Naive B cell (primary cell): ENCODE measurements at regions not wholly inside any gene's neighbourhood (a gene's known extent, or its start where the extent isn't known, plus 50 kb on each side); places are given as distances from the start of the nearest gene placed in this dataset.

Source experiments
- ATAC-seq, 2 donors: fragments of 150-1000 bp; cut with Tn5 transposase; 2 replicates each; pipeline ENCODE4 v1.10.0; 2021; ENCODE audit warnings: low read depth in 2 of 2, mild to moderate bottlenecking in 2 of 2, moderate library complexity in 2 of 2
- DNase-seq: peaks from one replicate; pipeline ENCODE4 v3.0.0; 2022
- H3K27ac Mint-ChIP-seq, 6 donors: one replicate each; pipeline ENCODE4 v1.8.0; 2020 to 2022; ENCODE audit warnings: mild to moderate bottlenecking in 6 of 6, mixed read lengths in 6 of 6, moderate library complexity in 5 of 6, inconsistent platforms in 2 of 6
- H3K27me3 Mint-ChIP-seq, 3 donors: one replicate each; pipeline ENCODE4 v1.8.0; 2021 to 2022; ENCODE audit warnings: mixed read lengths in 3 of 3, mild to moderate bottlenecking in 1 of 3
- H3K36me3 Mint-ChIP-seq, 2 donors: one replicate each; pipeline ENCODE4 v1.8.0; 2020 to 2022; ENCODE audit warnings: mixed read lengths in 2 of 2, inconsistent platforms in 1 of 2, mild to moderate bottlenecking in 1 of 2
- H3K4me1 Mint-ChIP-seq, 3 donors: one replicate each; pipeline ENCODE4 v1.8.0; 2020 to 2022; ENCODE audit warnings: mixed read lengths in 3 of 3, inconsistent platforms in 1 of 3, mild to moderate bottlenecking in 1 of 3, moderate library complexity in 1 of 3
- H3K4me3 Mint-ChIP-seq, 8 donors: one replicate each; pipeline ENCODE4 v1.8.0; 2020 to 2022; ENCODE audit warnings: mild to moderate bottlenecking in 8 of 8, mixed read lengths in 8 of 8, moderate library complexity in 8 of 8, inconsistent platforms in 2 of 8
- H3K9me3 Mint-ChIP-seq, 7 donors: one replicate each; pipeline ENCODE4 v1.8.0; 2020 to 2022; ENCODE audit warnings: mixed read lengths in 7 of 7, mild to moderate bottlenecking in 5 of 7, inconsistent platforms in 2 of 7, moderate library complexity in 1 of 7

- H3K27ac Mint-ChIP-seq = no peak overlapping the region
- DNase-seq = no peak
- ATAC-seq = no peak
Measured at GRCh38 chr1:83516369-83516768, 482.6 kb downstream of the TTLL7 start.

GRCh38 chr1:83515578-83516154 is 483.3 kb downstream of the TTLL7 start:
- H3K36me3 Mint-ChIP-seq = no peaks in the 10 kb centered on the region
- H3K4me3 Mint-ChIP-seq = no peak overlapping the region
- no peak overlapping the region for H3K27ac Mint-ChIP-seq

More at GRCh38 chr1:83516369-83516768, 482.6 kb downstream of the TTLL7 start:
- H3K4me3 Mint-ChIP-seq = no peak overlapping the region
- H3K36me3 Mint-ChIP-seq = no peaks in the 10 kb centered on the region
- no peaks in the 10 kb centered on the region for H3K4me1 Mint-ChIP-seq
- H3K9me3 Mint-ChIP-seq = peaks cover 0 to 5% (median 0%) of the 10 kb centered on the region in 7 donors
- H3K27me3 Mint-ChIP-seq = no peaks in the 10 kb centered on the region

GRCh38 chr1:83512373-83513193 is 486.3 kb downstream of the TTLL7 start:
- Mint-ChIP-seq H3K27me3 (no peaks in the 10 kb centered on the region), H3K4me1 (peaks cover 0 to 16% (median 0%) of the 10 kb centered on the region in 3 donors), H3K9me3 (peaks cover 0 to 5% (median 0%) of the 10 kb centered on the region in 7 donors), H3K4me3 (no peak overlapping the region), H3K36me3 (no peaks in the 10 kb centered on the region), H3K27ac (no peak overlapping the region)
- no peak for DNase-seq
- no peak for ATAC-seq

More at GRCh38 chr1:83515578-83516154, 483.3 kb downstream of the TTLL7 start:
- H3K27me3 Mint-ChIP-seq = no peaks in the 10 kb centered on the region
- peaks cover 0 to 5% (median 0%) of the 10 kb centered on the region in 7 donors for H3K9me3 Mint-ChIP-seq
- DNase-seq (no peak), ATAC-seq (no peak)
- H3K4me1 Mint-ChIP-seq = no peaks in the 10 kb centered on the region

- no peak overlapping the region for H3K4me3 Mint-ChIP-seq
Measured at GRCh38 chr1:83511146-83511726, 487.7 kb downstream of the TTLL7 start.

GRCh38 chr1:83509301-83509781 is 489.6 kb downstream of the TTLL7 start:
- Mint-ChIP-seq H3K4me3 (peak overlapping the region in 1 of 8 donors; percentile 44), H3K4me1 (peaks cover 0 to 25% (median 0%) of the 10 kb centered on the region in 3 donors)
- DNase-seq = no peak

More at GRCh38 chr1:83511146-83511726, 487.7 kb downstream of the TTLL7 start:
- H3K27me3 Mint-ChIP-seq = no peaks in the 10 kb centered on the region
- DNase-seq (no peak), ATAC-seq (no peak)
- H3K9me3 Mint-ChIP-seq = peaks cover 0 to 5% (median 0%) of the 10 kb centered on the region in 7 donors
- peak overlapping the region in 1 of 6 donors; percentile 33 for H3K27ac Mint-ChIP-seq
- H3K4me1 Mint-ChIP-seq = peaks cover 0 to 17% (median 0%) of the 10 kb centered on the region in 3 donors
- H3K36me3 Mint-ChIP-seq = no peaks in the 10 kb centered on the region

GRCh38 chr1:83508485-83509151 is 490.3 kb downstream of the TTLL7 start:
- Mint-ChIP-seq H3K4me1 (peaks cover 0 to 25% (median 0%) of the 10 kb centered on the region in 3 donors), H3K27ac (peak overlapping the region in 1 of 6 donors; percentile 75), H3K9me3 (peaks cover 0 to 7% (median 0%) of the 10 kb centered on the region in 7 donors), H3K4me3 (peak overlapping the region in 3 of 8 donors; percentile 22 to 74 (median 25)), H3K27me3 (no peaks in the 10 kb centered on the region), H3K36me3 (no peaks in the 10 kb centered on the region)
- no peak for DNase-seq
- peak in 1 of 2 donors; percentile 25 for ATAC-seq

More at GRCh38 chr1:83509301-83509781, 489.6 kb downstream of the TTLL7 start:
- no peak for ATAC-seq
- H3K27me3 Mint-ChIP-seq = no peaks in the 10 kb centered on the region
- H3K9me3 Mint-ChIP-seq = peaks cover 0 to 8% (median 0%) of the 10 kb centered on the region in 7 donors
- no peaks in the 10 kb centered on the region for H3K36me3 Mint-ChIP-seq
- no peak overlapping the region for H3K27ac Mint-ChIP-seq

GRCh38 chr1:83505148-83505547 is 493.8 kb downstream of the TTLL7 start:
- ATAC-seq = no peak
- H3K9me3 Mint-ChIP-seq = peaks cover 0 to 7% (median 0%) of the 10 kb centered on the region in 7 donors
- no peak for DNase-seq
- peak overlapping the region in 1 of 6 donors; percentile 29 for H3K27ac Mint-ChIP-seq
- H3K4me1 Mint-ChIP-seq = peaks cover 0 to 52% (median 4%) of the 10 kb centered on the region in 3 donors
- H3K4me3 Mint-ChIP-seq = no peak overlapping the region
- H3K27me3 Mint-ChIP-seq = no peaks in the 10 kb centered on the region
- H3K36me3 Mint-ChIP-seq = no peaks in the 10 kb centered on the region

GRCh38 chr1:83503153-83503552 is 495.8 kb downstream of the TTLL7 start:
- H3K27ac Mint-ChIP-seq = no peak overlapping the region
- ATAC-seq = no peak
- H3K27me3 Mint-ChIP-seq = no peaks in the 10 kb centered on the region
- peaks cover 0 to 7% (median 0%) of the 10 kb centered on the region in 7 donors for H3K9me3 Mint-ChIP-seq
- H3K4me1 Mint-ChIP-seq = peaks cover 0 to 54% (median 11%) of the 10 kb centered on the region in 3 donors
- no peak overlapping the region for H3K4me3 Mint-ChIP-seq
- no peak for DNase-seq
- no peaks in the 10 kb centered on the region for H3K36me3 Mint-ChIP-seq

GRCh38 chr1:83500987-83501591 is 497.8 kb downstream of the TTLL7 start:
- H3K27me3 Mint-ChIP-seq = no peaks in the 10 kb centered on the region
- H3K36me3 Mint-ChIP-seq = no peaks in the 10 kb centered on the region
- H3K27ac Mint-ChIP-seq = peak overlapping the region in 2 of 6 donors; percentile 44 to 71
- H3K4me1 Mint-ChIP-seq = peaks cover 0 to 57% (median 11%) of the 10 kb centered on the region in 3 donors
- no peak for DNase-seq
- peaks cover 0 to 7% (median 2%) of the 10 kb centered on the region in 7 donors for H3K9me3 Mint-ChIP-seq
- ATAC-seq = no peak
- peak overlapping the region in 1 of 8 donors; percentile 74 for H3K4me3 Mint-ChIP-seq

GRCh38 chr1:83500531-83500930 is 498.4 kb downstream of the TTLL7 start:
- H3K4me1 Mint-ChIP-seq = peaks cover 0 to 56% (median 11%) of the 10 kb centered on the region in 3 donors
- H3K27ac Mint-ChIP-seq = peak overlapping the region in 1 of 6 donors; percentile 90
- peak overlapping the region in 1 of 8 donors; percentile 54 for H3K4me3 Mint-ChIP-seq
- no peaks in the 10 kb centered on the region for H3K36me3 Mint-ChIP-seq
- ATAC-seq (no peak), DNase-seq (no peak)
- H3K27me3 Mint-ChIP-seq = no peaks in the 10 kb centered on the region
- peaks cover 0 to 7% (median 0%) of the 10 kb centered on the region in 7 donors for H3K9me3 Mint-ChIP-seq

GRCh38 chr1:83499998-83500397 is 498.9 kb downstream of the TTLL7 start:
- Mint-ChIP-seq H3K4me1 (peaks cover 0 to 55% (median 11%) of the 10 kb centered on the region in 3 donors), H3K27me3 (no peaks in the 10 kb centered on the region), H3K36me3 (no peaks in the 10 kb centered on the region), H3K27ac (peak overlapping the region in 2 of 6 donors; percentile 40 to 90), H3K9me3 (peaks cover 0 to 6% (median 0%) of the 10 kb centered on the region in 7 donors), H3K4me3 (peak overlapping the region in 4 of 8 donors; percentile 7 to 82 (median 66))
- ATAC-seq (peak in 1 of 2 donors; percentile 51), DNase-seq (no peak)

- peaks cover 0 to 6% (median 0%) of the 10 kb centered on the region in 7 donors for H3K9me3 Mint-ChIP-seq
- H3K36me3 Mint-ChIP-seq = no peaks in the 10 kb centered on the region
- no peak overlapping the region for H3K4me3 Mint-ChIP-seq
- ATAC-seq = no peak
- no peak for DNase-seq
- peaks cover 0 to 66% (median 11%) of the 10 kb centered on the region in 3 donors for H3K4me1 Mint-ChIP-seq
- H3K27ac Mint-ChIP-seq = peak overlapping the region in 1 of 6 donors; percentile 67
- H3K27me3 Mint-ChIP-seq = no peaks in the 10 kb centered on the region
Measured at GRCh38 chr1:83497563-83497962, 501.4 kb downstream of the TTLL7 start.
